Breast epithelium (tissue), 3 donors: ENCODE measurements at regions not wholly inside any gene's neighbourhood (a gene's known extent, or its start where the extent isn't known, plus 50 kb on each side); places are given as distances from the start of the nearest gene placed in this dataset.
"Not testable (repeated sequence)": the region's sequence is repeated elsewhere in the genome, so short reads cannot be mapped to it uniquely, and the experiment has no call there.

Experiments used
- POLR2AphosphoS5 ChIP-seq, 3 donors: sonication (generic); formaldehyde crosslinking; IDR thresholded peaks; one replicate each; pipeline ENCODE4 v1.6.1; 2017; ENCODE audit warnings: antibody characterized with exemption in 3 of 3
- TF ChIP-seq, protein P1 (sequence below), 3 donors: fragments of 450-650 bp; IDR thresholded peaks; one replicate each; pipeline ENCODE4 v1.5.1; 2016 to 2017; ENCODE audit warnings: antibody characterized with exemption in 3 of 3, mild to moderate bottlenecking in 3 of 3, moderate library complexity in 3 of 3

DNA sequence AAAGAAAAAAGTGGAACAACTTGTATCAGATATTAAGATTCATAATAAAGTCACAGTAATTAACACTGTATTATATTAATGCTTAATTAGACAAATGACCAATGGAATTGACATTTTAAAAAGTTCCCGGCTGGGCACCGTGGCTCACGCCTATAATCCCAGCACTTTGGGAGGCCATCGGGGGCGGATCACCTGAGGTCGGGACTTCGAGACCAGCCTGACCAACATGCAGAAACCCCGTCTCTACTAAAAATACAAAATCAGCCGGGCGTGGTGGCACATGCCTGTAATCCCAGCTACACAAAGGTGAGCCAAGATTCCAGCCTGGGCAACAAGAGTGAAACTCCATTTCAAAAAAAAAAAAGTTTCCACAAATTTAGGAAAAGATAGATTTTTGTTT is 188.9 kb upstream of the TP63 start:
- TF ChIP-seq, protein P1, sequence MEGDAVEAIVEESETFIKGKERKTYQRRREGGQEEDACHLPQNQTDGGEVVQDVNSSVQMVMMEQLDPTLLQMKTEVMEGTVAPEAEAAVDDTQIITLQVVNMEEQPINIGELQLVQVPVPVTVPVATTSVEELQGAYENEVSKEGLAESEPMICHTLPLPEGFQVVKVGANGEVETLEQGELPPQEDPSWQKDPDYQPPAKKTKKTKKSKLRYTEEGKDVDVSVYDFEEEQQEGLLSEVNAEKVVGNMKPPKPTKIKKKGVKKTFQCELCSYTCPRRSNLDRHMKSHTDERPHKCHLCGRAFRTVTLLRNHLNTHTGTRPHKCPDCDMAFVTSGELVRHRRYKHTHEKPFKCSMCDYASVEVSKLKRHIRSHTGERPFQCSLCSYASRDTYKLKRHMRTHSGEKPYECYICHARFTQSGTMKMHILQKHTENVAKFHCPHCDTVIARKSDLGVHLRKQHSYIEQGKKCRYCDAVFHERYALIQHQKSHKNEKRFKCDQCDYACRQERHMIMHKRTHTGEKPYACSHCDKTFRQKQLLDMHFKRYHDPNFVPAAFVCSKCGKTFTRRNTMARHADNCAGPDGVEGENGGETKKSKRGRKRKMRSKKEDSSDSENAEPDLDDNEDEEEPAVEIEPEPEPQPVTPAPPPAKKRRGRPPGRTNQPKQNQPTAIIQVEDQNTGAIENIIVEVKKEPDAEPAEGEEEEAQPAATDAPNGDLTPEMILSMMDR (IDR thresholded peaks at IDR 0.05) = not testable (repeated sequence)
- TF ChIP-seq POLR2AphosphoS5 (IDR thresholded peaks at IDR 0.05) = not testable (repeated sequence)
